Fibroblast of pulmonary artery (primary cell): ENCODE measurements at regions not wholly inside any gene's neighbourhood (a gene's known extent, or its start where the extent isn't known, plus 50 kb on each side); places are given as distances from the start of the nearest gene placed in this dataset.

Source experiments
- DNase-seq: peaks from one replicate; pipeline ENCODE4 v3.0.0-alpha.2; 2010; ENCODE audit warnings: low read depth
- H3K4me3 ChIP-seq: replicated peaks from 2 replicates; pipeline ENCODE4 v1.5.1; 2011; ENCODE audit warnings: low read depth, mild to moderate bottlenecking, control low read depth, low read length, moderate library complexity
- TF ChIP-seq, protein P1 (sequence below): IDR thresholded peaks from 2 replicates; pipeline ENCODE4 v1.5.1; 2011; ENCODE audit warnings: mild to moderate bottlenecking, control low read depth, low read length, inconsistent platforms; ENCODE audit errors: missing control alignments

DNA sequence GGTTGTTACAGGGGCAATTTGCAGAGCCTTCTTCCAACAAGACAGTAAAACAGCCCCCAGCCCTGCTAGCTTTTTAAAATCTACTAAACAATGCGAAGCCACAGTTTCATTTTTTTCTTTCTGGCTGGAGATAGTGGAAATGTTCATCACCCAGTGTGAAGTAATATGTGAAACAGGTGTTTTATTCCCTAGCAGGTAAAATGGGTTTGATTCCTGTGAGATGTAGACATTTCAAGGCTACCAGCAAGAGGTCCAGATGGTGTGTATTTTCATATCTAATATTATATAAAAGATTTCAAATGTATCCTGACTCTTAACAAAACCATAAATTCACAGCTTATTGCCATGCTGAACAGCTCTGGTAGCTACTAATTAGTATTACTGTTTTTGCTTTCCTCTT is 160.3 kb downstream of the SATB1 start:
- TF ChIP-seq, protein P1, sequence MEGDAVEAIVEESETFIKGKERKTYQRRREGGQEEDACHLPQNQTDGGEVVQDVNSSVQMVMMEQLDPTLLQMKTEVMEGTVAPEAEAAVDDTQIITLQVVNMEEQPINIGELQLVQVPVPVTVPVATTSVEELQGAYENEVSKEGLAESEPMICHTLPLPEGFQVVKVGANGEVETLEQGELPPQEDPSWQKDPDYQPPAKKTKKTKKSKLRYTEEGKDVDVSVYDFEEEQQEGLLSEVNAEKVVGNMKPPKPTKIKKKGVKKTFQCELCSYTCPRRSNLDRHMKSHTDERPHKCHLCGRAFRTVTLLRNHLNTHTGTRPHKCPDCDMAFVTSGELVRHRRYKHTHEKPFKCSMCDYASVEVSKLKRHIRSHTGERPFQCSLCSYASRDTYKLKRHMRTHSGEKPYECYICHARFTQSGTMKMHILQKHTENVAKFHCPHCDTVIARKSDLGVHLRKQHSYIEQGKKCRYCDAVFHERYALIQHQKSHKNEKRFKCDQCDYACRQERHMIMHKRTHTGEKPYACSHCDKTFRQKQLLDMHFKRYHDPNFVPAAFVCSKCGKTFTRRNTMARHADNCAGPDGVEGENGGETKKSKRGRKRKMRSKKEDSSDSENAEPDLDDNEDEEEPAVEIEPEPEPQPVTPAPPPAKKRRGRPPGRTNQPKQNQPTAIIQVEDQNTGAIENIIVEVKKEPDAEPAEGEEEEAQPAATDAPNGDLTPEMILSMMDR, result no peak
- no peak overlapping the region for H3K4me3 ChIP-seq
- no peak for DNase-seq

DNA sequence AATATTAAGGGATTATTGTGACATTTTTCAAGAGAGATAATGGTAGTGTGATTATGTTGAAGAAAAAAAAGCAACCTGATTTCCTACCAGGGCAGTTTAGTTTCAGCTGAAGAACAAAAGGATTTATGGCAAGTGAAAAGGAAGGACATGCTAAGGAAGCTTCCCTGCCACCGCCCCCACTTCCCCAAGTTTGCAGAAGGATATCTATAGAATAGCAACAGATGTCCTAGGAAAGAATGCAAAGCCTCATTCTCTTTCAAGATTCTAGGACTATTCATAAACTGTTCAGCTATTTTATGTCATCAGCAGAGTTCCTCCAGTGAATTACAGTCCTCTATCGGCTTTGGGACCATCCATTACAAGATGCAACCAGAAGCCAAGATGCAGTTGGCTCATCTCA is 160.8 kb downstream of the SATB1 start:
- TF ChIP-seq, protein P1, result no peak
- DNase-seq, result no peak
- H3K4me3 ChIP-seq, result no peak overlapping the region

DNA sequence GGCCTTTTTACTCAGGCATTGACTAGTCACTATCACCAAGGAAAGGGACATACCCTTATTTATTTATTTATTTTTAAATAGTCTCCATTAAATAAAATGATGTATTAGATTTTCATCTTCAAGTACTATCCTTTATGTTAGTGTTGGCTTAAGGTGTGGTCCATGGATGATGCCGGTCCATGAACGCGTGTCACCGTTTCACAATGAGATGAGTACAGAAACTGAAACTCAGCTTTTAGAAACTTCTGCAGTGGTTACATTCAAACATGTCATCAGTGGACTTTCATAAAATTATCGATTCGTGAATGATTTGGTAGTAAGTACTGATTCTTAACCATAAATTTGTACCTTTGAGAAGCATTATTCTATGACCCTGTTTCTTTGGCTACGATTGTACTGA is 166.6 kb downstream of the SATB1 start:
- DNase-seq, result no peak
- TF ChIP-seq, protein P1, result no peak
- no peak overlapping the region for H3K4me3 ChIP-seq

GRCh38 chr3:18252578-18252977 is 172.6 kb downstream of the SATB1 start:
- H3K4me3 ChIP-seq, result no peak overlapping the region
- no peak for DNase-seq
- TF ChIP-seq, protein P1, result no peak

DNA sequence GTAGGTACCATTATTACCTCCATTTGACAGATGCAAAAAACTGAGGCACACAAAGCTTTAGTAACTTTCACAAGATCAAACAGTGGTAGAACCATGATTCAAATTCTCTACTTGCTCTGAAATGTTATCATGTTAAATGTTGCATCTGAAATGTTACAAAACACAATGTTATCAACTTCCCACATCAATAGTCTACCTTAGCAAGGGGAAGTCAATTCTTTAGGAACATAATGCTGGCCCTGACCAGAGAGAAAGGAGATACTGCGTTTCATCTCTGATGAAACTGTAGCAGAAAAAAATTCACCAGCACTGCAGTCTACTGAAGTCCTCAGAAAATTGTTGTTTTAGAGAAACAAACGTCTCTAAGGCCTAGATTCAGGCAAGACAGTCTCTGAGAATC is 174.1 kb downstream of the SATB1 start:
- H3K4me3 ChIP-seq, result no peak overlapping the region
- TF ChIP-seq, protein P1, result no peak

GRCh38 chr3:18249126-18249525 is 176.0 kb downstream of the SATB1 start:
- TF ChIP-seq, protein P1, result no peak
- no peak for DNase-seq
- no peak overlapping the region for H3K4me3 ChIP-seq

More for the DNA sequence above, 174.1 kb downstream of the SATB1 start:
- DNase-seq, result no peak

GRCh38 chr3:18247776-18248310 is 177.3 kb downstream of the SATB1 start:
- H3K4me3 ChIP-seq, result no peak overlapping the region
- TF ChIP-seq, protein P1, result no peak
- DNase-seq, result no peak
